K562 (cell line): ENCODE measurements at regions not wholly inside any gene's neighbourhood (a gene's known extent, or its start where the extent isn't known, plus 50 kb on each side); places are given as distances from the start of the nearest gene placed in this dataset.

Experiments used
- ATAC-seq: fragments of 200-7000 bp; cut with Tn5 transposase; 3 replicates; pipeline ENCODE4 v1.9.1; 2020; ENCODE audit warnings: moderate library complexity
- BruUV-seq: library from RNA; stranded (reverse); fragments of 400-500 nt; replicated peaks from 2 replicates; lab custom pipeline; 2021; lab: Mats Ljungman, UMichigan
- CTCF ChIA-PET: fragments of 300-600 bp; formaldehyde crosslinking; extraction: SDS; loops from one replicate; lab custom pipeline; 2021; ENCODE audit warnings: low intra/inter-chr PET ratio; lab: Yijun Ruan, JAX
- POLR2A ChIA-PET: fragments of 300-600, 350-650 bp; sonication (Branson Sonifier 250); formaldehyde crosslinking; extraction: SDS; loops from one replicate; lab custom pipeline; 2021; ENCODE audit warnings: antibody characterized with exemption, inconsistent platforms; lab: Yijun Ruan, JAX
- DNase-seq, 4 experiments: peaks; one replicate each; pipeline versions ENCODE4 v3.0.0 to v3.0.0-alpha.2; 2011 to 2018; ENCODE audit warnings: low spot score in 3 of 4, mixed read lengths in 3 of 4; ENCODE audit errors: extremely low read depth in 1 of 4
- FAIRE-seq: peaks from 2 replicates; lab custom pipeline; 2011; peaks lifted over from hg19 to GRCh38; lab: Jason Lieb, UNC
- H2AFZ ChIP-seq: 2 replicates; pipeline ENCODE4 v1.6.0; 2011; ENCODE audit warnings: low read depth, low read length, control low read depth, inconsistent platforms
- H3K27ac ChIP-seq: fragments of 200-600 bp; 3 replicates; pipeline ENCODE4 v1.8.0; 2011; ENCODE audit warnings: low read depth, mild to moderate bottlenecking, control low read depth, inconsistent platforms, low read length, moderate library complexity, mixed read lengths; ENCODE audit errors: extremely low read depth
- H3K27me3 ChIP-seq, 2 experiments: fragments of 300-600 bp in 1 of 2; 2 replicates in 1 of 2; 3 replicates in 1 of 2; pipeline versions ENCODE4 v1.6.0 to v1.8.0; 2011; ENCODE audit warnings: inconsistent platforms in 2 of 2, low read length in 2 of 2, mild to moderate bottlenecking in 1 of 2, mixed read lengths in 1 of 2, moderate library complexity in 1 of 2; ENCODE audit not compliant: control insufficient read depth in 2 of 2, insufficient read depth in 2 of 2
- H3K36me3 ChIP-seq: fragments of 300-600 bp; 3 replicates; pipeline ENCODE4 v1.8.0; 2011; ENCODE audit warnings: mild to moderate bottlenecking, low read length, inconsistent platforms; ENCODE audit not compliant: control insufficient read depth, insufficient read depth
- H3K4me1 ChIP-seq, 2 experiments: fragments of 200-600 bp in 1 of 2; replicated peaks in 1 of 2; 2 replicates in 1 of 2; 3 replicates in 1 of 2; pipeline versions ENCODE4 v1.5.1 to v1.8.0; 2011; ENCODE audit warnings: inconsistent platforms in 2 of 2, low read length in 2 of 2, mild to moderate bottlenecking in 1 of 2, mixed read lengths in 1 of 2, moderate library complexity in 1 of 2; ENCODE audit not compliant: control insufficient read depth in 2 of 2, insufficient read depth in 2 of 2
- H3K4me2 ChIP-seq: 2 replicates; pipeline ENCODE4 v1.6.1; 2011; ENCODE audit warnings: low read length, control low read depth, inconsistent platforms, mixed read lengths; ENCODE audit not compliant: insufficient read depth
- H3K4me3 ChIP-seq: fragments of 200-600 bp; sonication (generic), shearing (Covaris generic); 2 replicates; pipeline ENCODE4 v1.5.1; 2016; ENCODE audit warnings: control low read depth, inconsistent platforms
- H3K79me2 ChIP-seq: fragments of 200-600 bp; 3 replicates; pipeline ENCODE4 v1.8.0; 2011; ENCODE audit warnings: low read length, inconsistent platforms; ENCODE audit not compliant: control insufficient read depth, insufficient read depth
- H3K9ac ChIP-seq, 2 experiments: 2 replicates each; pipeline versions ENCODE4 v1.6.0 to v1.6.1; 2011; ENCODE audit warnings: low read depth in 2 of 2, low read length in 2 of 2, control low read depth in 1 of 2, inconsistent platforms in 1 of 2, mild to moderate bottlenecking in 1 of 2, mixed read lengths in 1 of 2; ENCODE audit not compliant: insufficient read depth in 1 of 2
- H3K9me1 ChIP-seq: one replicate; pipeline ENCODE4 v1.6.0; 2011; ENCODE audit warnings: inconsistent platforms, mild to moderate bottlenecking, low read length, moderate library complexity; ENCODE audit not compliant: control insufficient read depth, insufficient read depth
- H3K9me3 ChIP-seq: replicated peaks from 2 replicates; pipeline ENCODE4 v1.5.1; 2011; ENCODE audit warnings: low read depth, low read length, inconsistent platforms; ENCODE audit not compliant: control insufficient read depth, insufficient read depth
- H4K20me1 ChIP-seq: replicated peaks from 2 replicates; pipeline ENCODE4 v1.6.1; 2011; ENCODE audit warnings: low read length, inconsistent platforms, mixed read lengths; ENCODE audit not compliant: control insufficient read depth, insufficient read depth
- ETV5 ChIP-seq: sonication (generic); formaldehyde crosslinking; IDR thresholded peaks from 2 replicates; pipeline ENCODE4 v1.4.0; 2020; ENCODE audit warnings: low read depth, mild to moderate bottlenecking, missing genetic modification reagents
- HNRNPH1 ChIP-seq: fragments of 200-400 bp; formaldehyde crosslinking; optimal IDR thresholded peaks from 2 replicates; pipeline ENCODE3; 2017; ENCODE audit warnings: low read depth, mild to moderate bottlenecking, low read length, moderate library complexity
- KAT7 ChIP-seq: sonication (generic); formaldehyde crosslinking; IDR thresholded peaks from 2 replicates; pipeline ENCODE4 v1.8.0; 2022; ENCODE audit warnings: missing genetic modification reagents, mild to moderate bottlenecking, borderline replicate concordance
- NFRKB ChIP-seq: fragments of 450-650 bp; IDR thresholded peaks from 2 replicates; pipeline ENCODE4 v1.6.1; 2016; ENCODE audit warnings: low read depth
- SMARCE1 ChIP-seq: fragments of 450-650 bp; IDR thresholded peaks from 2 replicates; pipeline ENCODE4 v1.7.1; 2016; ENCODE audit warnings: mild to moderate bottlenecking
- ZKSCAN1 ChIP-seq: fragments of 150-350 bp; IDR thresholded peaks from 2 replicates; pipeline ENCODE4 v1.6.1; 2016; ENCODE audit warnings: low read depth, low read length
- WGBS: fragments of 100-300 bp; shearing (Covaris generic); methylation state at CpG from one replicate; pipeline ENCODE4 v1.1.6; 2016; ENCODE audit warnings: low coverage, mixed read lengths; ENCODE audit not compliant: insufficient coverage; ENCODE audit errors: missing lambda C conversion rate; 5-methylcytosine and 5-hydroxymethylcytosine counted together
- in situ Hi-C: fragments of 300-500 bp; cut with MboI; formaldehyde crosslinking; loops from 4 replicates; pipeline ENCODE4 v1.15.0; 2018; ENCODE audit warnings: inconsistent platforms, mixed read lengths
- intact Hi-C: fragments of 100-400 bp; cut with micrococcal nuclease; formaldehyde crosslinking; loops from 2 replicates; pipeline ENCODE4 v1.14.2; 2022
- TF ChIP-seq, protein P1 (sequence below), 2 experiments: fragments of 200-800 bp in 1 of 2; sonication (Bioruptor generic) in 1 of 2; sonication (generic) in 1 of 2; formaldehyde crosslinking in 1 of 2; IDR thresholded peaks in 1 of 2; conservative IDR thresholded peaks in 1 of 2; 2 replicates each; pipeline versions ENCODE4 v1.5.0 to v1.6.1; 2016 to 2020; ENCODE audit warnings: missing compliant biosample characterization in 1 of 2, missing genetic modification characterization in 1 of 2, missing genetic modification reagents in 1 of 2

DNA sequence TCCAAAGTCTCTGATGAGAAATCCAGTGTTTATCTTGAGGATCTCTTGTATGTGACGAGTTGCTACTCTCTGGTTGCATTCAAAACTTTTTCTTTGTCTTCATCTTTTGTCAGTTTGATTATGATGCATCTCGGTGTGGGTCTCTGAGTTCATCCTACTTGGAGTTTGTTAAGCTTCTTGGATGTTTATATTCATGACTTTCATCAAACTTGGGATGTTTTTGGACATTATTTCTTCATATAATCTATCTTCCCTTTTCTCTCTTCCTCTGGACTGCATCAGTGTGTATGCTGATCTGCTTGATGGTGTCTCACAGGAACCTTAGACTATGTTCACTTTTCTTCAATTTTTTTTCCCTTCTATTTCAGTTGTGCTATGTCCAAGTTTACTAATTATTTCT lies 320.4 kb downstream of the TLE3 start (continued):
- TF ChIP-seq HNRNPH1 (no peak), ETV5 (no peak), ZKSCAN1 (no peak), SMARCE1 (no peak), NFRKB (no peak)
- TF ChIP-seq, protein P1, sequence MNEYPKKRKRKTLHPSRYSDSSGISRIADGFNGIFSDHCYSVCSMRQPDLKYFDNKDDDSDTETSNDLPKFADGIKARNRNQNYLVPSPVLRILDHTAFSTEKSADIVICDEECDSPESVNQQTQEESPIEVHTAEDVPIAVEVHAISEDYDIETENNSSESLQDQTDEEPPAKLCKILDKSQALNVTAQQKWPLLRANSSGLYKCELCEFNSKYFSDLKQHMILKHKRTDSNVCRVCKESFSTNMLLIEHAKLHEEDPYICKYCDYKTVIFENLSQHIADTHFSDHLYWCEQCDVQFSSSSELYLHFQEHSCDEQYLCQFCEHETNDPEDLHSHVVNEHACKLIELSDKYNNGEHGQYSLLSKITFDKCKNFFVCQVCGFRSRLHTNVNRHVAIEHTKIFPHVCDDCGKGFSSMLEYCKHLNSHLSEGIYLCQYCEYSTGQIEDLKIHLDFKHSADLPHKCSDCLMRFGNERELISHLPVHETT (CRISPR knock-in tag; conservative IDR thresholded peaks at IDR 0.05 in 1 of 2, IDR thresholded peaks at IDR 0.05 in 1 of 2), result no peak

DNA sequence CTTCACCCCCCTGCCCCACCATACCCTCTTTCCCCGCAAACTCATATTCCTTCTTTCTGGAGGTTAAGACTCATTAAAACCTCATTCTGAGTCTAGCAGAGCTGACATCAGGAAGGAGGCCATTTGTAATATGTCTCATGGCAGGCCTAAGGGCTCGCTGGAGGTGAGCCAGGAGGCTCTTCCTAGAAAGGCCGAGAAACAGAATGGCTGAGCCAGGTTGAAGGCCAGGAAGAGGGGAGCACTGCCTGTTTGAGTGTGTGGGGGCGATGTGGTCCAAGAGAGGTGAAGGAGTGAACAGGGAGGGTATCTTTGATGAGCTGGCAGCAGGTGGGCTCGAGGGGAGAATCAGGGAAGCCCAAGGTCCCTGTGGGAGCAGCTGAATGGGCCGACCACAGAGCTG lies 317.3 kb downstream of the TLE3 start:
- DNase-seq, result no peak
- Histone ChIP-seq H3K36me3 (no peaks in the 10 kb centered on the region), H3K4me2 (no peak overlapping the region), H3K79me2 (no peaks in the 10 kb centered on the region), H3K27ac (no peak overlapping the region), H4K20me1 (no peaks in the 10 kb centered on the region), H3K9me1 (no peaks in the 10 kb centered on the region), H2AFZ (no peak overlapping the region), H3K4me3 (no peak overlapping the region), H3K9ac (no peak overlapping the region), H3K9me3 (no peaks in the 10 kb centered on the region), H3K4me1 (no peaks in the 10 kb centered on the region), H3K27me3 (peaks cover 0 to 2% of the 10 kb centered on the region in 2 experiments; a peak in 2 of 5 replicates)
- no peak for ATAC-seq
- in situ Hi-C loops, result no loop called here
- POLR2A ChIA-PET, result interaction anchor here (0.6 kb wide), 2 partner anchors 21 to 782 kb away, joined by 3 to 6 read pairs; no protein-coding TSS in a partner anchor
- WGBS, result under 1% methylated on average over 6 of the region's 6 CpGs
- no TSS peak for BruUV-seq
- CTCF ChIA-PET, result no interaction called here
- no peak for FAIRE-seq
- TF ChIP-seq KAT7, result no peak
- intact Hi-C loops, result no loop called here
